ENCODE measurements at regions not wholly inside any gene's neighbourhood (a gene's known extent, or its start where the extent isn't known, plus 50 kb on each side); places are given as distances from the start of the nearest gene placed in this dataset.

DNA sequence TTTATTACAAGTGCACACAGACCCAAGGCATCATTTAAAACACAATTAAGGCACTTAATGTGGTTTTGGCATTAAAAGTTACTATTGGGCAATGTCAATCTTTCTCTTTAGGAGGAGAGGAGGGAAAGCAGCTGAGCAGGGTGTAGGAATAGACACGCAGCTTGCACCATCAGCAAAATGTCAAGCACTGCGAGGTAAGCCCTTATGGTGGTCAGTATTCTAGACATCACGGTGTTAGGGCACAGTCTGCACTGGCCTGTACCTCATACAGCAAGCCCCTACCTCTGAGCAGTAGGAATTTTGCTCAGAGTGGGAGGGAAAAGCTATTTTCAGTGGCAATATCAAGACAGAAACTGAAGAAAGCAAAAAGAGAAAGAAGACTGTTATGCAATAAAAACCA, 62.0 kb upstream of the ESRRG start:
- TF ChIP-seq, protein P1, sequence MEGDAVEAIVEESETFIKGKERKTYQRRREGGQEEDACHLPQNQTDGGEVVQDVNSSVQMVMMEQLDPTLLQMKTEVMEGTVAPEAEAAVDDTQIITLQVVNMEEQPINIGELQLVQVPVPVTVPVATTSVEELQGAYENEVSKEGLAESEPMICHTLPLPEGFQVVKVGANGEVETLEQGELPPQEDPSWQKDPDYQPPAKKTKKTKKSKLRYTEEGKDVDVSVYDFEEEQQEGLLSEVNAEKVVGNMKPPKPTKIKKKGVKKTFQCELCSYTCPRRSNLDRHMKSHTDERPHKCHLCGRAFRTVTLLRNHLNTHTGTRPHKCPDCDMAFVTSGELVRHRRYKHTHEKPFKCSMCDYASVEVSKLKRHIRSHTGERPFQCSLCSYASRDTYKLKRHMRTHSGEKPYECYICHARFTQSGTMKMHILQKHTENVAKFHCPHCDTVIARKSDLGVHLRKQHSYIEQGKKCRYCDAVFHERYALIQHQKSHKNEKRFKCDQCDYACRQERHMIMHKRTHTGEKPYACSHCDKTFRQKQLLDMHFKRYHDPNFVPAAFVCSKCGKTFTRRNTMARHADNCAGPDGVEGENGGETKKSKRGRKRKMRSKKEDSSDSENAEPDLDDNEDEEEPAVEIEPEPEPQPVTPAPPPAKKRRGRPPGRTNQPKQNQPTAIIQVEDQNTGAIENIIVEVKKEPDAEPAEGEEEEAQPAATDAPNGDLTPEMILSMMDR (IDR thresholded peaks at IDR 0.05; ENCODE audit: low read depth, low read length) = no peak
- no peak for TF ChIP-seq EZH2phosphoT487 (IDR thresholded peaks at IDR 0.05; ENCODE audit: low read depth)

Data from OCI-LY3 (cell line).